NOMO-1 treated with dmso at 0.1 percent for 144 hours (cell line): ENCODE measurements at regions not wholly inside any gene's neighbourhood (a gene's known extent, or its start where the extent isn't known, plus 50 kb on each side); places are given as distances from the start of the nearest gene placed in this dataset.
"Not testable (repeated sequence)": the region's sequence is repeated elsewhere in the genome, so short reads cannot be mapped to it uniquely, and the experiment has no call there.

Experiments used
- DNase-seq: peaks from one replicate; lab custom pipeline; 2025; ENCODE audit not compliant: unreplicated experiment; lab: John Stamatoyannopoulos, UW

DNA sequence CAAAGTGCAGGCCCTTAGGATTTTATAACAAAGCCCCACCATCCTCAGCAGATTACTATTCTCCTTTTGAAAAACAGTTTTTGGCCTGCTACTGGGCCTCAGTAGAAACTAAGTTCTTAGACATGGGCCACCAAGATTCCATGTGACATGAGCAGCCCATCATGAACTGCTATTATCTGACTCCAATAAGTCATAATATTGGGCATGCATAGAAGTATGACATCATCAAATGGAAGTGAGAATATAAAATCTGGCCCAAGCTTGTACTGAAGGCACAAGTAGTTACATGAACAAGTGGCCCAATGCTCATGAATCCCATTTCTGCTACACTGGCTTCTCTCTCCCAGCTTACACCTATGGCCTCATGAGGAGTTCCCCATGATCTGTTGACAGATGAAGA lies 404.8 kb downstream of the EPHA5 start:
- no peak for DNase-seq

DNA sequence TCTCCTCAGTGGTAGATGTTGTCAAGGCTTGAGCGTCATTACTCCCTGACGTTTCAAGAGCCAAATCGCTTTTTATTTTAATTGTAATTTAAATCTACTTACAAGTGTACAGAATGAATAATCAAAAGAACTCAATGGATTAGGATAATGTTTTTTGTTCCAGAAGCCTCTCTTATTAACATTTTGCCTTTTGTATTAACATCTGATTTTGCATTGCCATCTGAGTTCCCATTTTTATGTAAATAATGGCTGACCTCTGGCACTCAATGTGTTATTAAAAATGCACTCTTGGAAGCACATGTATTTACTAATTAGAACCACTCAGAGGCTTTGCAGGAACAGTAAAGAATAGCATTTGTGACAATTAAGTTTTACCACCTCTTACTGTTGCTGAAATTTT lies 411.0 kb downstream of the EPHA5 start:
- no peak for DNase-seq

DNA sequence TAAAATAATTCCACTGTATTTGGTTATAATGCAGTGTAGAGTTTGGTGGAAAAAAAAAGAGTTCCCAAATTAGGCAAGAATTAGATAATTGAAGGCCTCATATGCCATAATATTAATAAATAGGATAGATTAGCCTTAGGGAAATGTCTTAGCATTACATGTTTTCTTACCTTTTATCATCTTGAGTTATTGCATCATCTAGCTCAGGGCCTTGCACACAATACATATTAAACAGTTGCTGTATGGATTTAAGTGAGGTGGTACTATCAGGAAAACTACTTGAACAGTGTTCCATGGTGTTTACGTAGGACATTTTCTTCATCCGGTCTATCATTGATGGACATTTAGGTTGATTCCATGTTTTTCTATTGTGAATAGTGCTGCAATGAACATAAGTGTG lies 419.4 kb downstream of the EPHA5 start:
- DNase-seq = no peak

DNA sequence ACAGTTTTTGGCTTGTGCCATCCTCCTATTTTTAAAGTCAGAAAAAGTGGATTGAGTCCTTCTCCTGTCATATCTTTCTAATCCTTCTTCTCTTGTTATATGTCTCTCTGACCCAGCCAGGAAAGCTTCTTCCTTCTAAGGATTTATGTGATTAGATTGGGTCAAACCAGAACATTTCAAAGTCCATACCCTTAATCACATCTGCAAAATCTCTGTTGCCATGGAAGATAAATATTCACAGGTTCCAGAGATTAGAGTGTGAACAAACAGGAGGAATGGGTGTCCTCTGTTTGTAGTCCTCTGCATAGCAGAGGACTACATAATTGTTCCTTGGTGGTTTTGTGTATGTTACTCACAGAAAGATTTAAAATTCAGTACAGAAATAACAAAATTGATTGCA lies 421.2 kb downstream of the EPHA5 start:
- no peak for DNase-seq

DNA sequence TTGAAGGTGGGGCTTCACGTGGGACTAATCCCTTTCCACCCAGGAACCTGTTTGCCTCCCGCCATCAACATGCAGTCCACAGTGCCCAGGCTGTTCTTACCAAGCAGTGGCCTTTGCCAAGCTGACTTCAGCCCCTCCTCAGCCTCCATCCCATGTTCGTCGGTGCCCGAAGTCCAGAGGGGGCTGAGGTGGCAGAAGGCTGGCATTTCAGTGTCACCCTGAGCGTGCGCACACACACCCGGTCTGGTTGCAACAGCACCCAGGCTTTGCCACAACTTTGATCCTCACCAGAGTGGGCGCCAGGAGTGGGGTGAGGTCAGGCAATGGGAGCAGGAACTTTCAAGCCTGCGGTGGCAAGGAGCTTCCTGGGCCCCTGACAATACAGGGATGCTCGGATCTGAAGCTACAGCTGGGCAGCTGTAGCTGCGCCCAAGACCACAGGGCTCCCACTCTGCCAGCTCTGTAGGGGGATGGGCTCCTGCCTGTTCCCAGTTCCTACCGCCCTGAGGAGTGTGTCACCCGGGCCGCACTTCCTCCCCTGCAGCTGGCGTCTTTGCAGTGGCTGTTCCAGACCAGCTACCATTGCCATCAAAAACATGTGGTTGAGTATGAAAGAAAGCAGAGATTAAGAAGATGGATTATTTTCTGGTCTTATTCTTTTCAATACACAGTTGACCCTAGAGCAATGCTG lies 428.0 kb downstream of the EPHA5 start:
- DNase-seq = no peak

DNA sequence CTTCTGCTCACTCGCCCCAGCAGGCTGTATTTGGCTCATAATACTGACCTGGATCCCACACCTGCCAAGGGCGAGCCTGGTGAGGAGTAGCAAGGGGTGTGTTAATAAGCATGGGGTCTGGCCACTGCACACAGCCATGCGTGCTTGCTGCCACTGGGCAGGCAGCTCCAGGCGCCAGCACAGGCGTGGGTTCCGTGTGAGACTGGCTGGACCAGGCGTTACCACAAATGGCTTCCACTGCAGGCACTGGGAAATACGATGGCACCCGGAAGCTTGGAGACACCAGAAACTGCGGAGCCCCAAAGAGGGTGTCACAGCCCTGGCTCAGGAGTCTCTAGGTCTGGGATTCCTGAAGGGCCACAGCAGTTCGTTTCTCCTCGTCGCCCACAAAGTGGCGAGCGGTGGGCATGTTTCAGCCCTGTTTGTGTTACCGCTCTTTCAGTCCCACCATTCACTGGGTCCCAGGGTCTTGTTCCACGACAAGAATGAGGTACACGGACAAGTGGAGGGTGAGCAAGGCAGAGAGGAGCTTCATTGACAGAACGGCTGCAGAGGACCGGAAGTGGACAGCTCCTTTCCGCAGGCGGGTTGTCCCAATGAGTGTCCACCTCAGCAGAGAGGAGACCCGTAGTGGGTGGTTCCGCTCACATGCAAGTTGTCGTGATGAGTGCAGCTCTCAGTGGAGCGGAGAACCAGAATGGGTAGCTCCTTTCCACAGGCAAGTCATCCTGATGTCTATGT lies 428.9 kb downstream of the EPHA5 start:
- DNase-seq = no peak

DNA sequence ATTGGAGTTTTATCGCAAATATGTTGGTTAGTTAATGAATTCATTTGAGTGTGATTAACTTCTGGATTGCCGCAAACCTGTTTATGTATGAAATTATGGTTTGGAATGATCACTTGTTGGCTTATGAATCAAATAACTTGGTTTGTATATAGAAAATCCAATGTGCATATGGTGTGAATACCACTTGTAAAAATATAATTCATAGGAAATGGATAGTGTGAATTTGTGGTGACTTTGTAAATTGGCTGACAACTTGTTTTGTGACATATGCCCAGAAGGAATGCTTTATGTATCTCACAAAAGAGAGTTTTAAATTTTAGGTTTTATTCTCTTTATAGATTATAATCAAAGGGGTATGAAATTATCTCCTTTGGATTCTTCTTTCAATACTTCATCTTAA lies 436.2 kb downstream of the EPHA5 start:
- no peak for DNase-seq

DNA sequence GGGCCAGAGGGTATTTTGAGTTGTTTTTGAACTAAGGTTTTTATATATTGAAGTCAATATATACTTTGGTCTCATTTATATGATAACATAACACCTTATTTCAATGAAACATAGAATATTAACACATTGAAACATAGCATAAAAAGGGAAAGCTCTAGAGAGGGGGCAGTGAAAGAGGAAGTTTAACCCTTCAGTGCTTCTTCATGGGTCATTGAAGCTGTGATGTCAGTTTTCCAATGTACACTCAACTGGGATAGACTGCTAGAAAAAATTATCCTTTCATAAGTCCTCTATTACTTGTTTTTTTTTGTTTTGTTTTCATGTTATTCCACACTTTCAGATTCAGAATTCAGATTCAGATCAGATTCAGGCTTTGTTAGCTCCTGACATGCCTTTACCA lies 442.7 kb downstream of the EPHA5 start:
- DNase-seq = no peak

DNA sequence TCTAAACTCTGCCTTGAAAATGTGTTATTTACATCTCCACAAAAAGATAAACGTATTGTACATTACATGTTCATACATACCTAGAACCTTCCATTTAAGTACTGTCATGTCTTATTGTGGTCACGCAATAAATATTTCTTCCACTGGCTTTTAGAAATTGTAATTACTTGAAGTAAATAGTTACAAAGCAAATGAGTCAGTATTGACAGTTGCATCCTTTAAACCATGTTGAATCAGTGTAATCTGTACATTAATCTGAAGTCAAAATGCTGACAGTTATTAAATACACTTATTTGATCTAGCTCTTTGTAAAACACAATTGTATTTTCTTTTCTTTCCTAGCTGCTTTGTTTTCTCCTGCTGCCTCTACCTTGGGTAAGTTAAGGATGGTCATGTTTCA lies 446.7 kb downstream of the EPHA5 start:
- DNase-seq = no peak

DNA sequence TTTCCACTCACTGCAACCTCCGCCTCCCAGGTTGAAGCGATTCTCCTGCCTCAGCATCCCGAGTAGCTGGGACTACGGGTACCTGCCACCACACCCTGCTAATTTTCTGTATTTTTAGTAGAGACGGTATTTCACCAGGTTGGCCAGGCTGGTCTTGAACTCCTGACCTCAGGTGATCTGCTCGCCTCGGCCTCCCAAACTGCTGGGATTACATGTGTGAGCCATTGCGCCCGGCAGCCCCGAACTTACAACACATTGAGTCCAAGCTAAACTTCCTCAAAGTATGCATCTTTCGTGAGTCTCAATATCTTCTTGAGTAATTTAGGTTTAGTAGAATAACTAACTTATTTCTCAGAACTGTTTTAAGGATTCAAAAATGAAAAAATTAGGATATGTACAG lies 447.2 kb downstream of the EPHA5 start:
- DNase-seq = not testable (repeated sequence)

DNA sequence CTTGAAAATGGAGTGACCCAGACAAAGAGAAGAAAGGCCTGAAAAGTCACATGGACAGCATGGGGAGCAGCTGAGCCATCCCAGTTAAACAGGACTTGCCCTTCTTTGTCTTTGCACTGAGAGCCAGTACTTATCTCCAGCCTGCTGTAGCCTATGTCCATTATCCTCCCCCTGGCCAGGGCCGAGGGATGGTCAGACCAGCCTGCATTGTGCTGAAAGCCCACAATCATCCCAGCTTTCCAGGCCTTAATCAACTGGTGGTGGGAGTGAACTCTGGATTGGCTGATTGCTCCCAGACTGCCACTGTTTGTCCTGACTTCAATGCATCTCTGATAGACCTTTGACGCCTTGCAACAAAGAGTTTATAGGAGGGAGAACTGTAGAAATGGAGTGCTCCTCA lies 453.1 kb downstream of the EPHA5 start:
- no peak for DNase-seq

DNA sequence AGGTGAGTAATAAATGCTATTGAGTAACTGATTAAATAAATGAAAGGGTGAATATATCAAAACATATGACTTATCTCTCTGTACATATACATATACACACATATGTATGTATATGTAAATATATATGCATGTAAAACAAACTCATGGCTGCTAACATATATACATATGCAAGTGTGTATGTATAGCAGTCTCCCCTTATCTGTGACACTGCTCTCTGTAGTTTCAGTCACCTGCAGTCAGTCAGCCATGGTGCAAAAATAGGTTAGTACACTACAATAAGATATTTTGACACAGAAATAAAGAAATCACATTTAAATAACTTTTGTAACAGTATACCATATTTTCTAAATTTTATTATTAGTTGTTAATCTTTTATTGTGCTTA lies 467.4 kb downstream of the EPHA5 start:
- DNase-seq = no peak

DNA sequence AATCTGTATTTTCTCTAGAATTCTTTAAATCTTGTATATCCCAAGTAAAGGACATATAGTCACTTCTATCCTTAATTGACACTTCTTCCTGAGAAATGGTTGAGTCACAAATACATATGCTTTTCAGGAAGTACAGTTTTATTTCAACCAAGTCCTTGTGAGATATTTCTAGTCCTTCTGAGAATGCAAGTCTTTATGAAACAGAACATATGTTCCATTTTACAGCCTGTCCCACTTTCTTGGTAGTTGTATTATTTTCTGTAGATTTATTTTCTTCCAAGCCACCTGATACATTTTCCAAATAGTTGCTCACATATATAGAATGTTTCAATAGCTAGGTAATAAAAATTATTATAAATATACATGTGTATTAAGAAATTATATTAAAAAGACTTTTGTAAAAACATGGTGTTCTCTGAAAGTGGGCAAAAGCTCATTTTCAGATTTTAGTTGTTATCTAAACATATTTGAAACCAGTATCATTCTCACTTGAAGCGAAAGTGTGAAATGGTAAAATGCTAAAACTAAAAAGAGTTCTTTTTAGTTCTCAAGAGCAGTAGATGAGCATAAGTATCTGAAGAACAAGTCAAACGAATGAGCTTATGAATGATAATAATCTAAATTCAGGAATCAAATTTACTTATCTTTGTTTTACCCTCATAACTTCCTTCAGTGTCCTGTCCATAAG lies 468.0 kb downstream of the EPHA5 start:
- no peak for DNase-seq

DNA sequence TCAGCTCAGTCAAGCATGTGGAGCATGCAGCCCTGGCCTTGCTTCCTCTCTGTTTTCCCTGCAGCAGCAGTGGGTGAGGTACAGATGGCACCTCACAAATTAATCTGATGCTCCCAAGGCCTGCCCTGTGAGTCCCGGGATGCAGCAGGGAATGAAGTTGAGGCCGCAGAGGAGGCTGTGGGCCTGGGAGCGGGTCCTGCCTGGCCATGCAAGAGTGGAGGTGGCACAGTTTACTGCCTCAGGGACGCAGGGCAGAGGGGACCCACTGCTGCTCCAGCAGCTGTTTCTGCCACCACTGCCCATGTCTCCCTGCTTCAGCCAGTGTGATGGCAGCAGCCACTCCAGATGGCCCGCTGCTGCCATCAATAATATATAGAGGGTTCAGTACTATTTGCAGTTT lies 474.6 kb downstream of the EPHA5 start:
- DNase-seq = no peak

DNA sequence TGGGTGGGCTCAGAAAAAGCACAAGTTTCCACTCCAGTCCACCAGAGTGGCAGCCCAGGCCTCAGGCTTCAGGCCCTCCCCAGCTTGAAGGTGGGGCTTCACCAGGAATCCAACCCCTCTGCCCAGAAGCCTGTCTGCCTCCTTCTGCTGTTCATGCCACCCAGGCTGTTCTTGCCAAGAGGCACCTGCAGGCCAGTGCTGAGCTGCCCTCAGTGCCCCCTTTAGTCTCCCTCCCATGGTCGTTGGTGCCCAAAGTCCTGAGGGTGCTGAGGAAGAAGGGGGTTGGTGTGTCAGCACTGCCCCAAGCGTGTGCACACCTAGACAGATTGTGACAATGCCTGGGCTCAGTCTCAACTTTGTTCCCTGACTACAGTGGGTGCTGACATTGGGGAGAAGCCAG lies 475.3 kb downstream of the EPHA5 start:
- DNase-seq = no peak

DNA sequence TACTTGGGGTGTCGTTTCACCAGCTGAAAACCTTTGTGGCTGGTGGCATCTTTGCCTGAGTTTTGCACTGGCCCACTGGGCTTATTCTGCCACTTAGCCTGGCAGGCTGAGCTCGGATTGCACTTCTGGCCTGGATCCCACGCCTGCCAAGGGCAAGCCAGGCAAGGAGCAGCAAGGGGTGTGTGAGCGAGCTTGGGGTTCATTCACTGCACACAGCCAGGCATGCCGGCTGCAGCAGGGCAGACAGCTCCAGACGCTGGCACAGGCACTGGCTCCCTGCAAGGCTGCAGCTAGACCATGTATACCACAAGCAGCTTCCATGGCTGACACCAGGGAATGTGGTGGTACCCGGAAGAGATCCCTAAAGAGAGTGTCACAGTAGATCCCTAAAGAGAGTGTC lies 476.3 kb downstream of the EPHA5 start:
- no peak for DNase-seq

DNA sequence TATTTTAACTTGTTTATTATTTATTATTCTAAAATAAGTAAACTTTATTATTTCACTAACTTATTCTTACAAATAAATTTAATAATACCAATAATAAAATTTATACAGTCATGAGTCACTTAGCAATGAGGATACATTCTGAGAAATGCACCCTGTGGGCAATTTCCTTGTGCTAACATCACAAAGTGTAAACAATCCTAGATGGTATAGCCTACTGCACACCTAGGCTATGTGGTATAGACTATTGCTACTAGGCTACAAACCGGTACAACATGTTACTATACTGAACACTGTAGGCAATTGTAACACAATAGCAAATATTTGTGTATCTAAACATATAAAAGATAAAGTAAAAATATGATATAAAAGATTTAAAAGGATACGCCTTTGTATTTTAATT lies 479.5 kb downstream of the EPHA5 start:
- DNase-seq = no peak

DNA sequence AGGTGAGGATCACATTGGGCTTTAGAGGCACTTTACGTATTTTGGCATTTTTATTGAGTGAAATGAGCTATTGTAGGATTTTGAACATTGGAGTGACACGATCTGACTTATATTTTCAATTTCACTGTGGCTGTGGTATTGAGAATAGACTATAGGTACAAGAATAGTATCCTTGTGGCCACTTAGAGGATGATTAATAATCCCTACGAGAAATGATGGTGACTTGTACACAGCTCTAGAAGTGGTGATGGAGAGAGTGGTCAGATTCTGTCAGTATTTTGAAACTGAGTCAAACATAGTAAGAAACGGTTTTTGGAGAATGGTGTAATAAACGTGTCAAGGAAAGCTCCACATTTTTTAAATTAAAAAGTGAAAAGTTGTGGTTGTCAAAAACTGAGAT lies 494.7 kb downstream of the EPHA5 start:
- no peak for DNase-seq

DNA sequence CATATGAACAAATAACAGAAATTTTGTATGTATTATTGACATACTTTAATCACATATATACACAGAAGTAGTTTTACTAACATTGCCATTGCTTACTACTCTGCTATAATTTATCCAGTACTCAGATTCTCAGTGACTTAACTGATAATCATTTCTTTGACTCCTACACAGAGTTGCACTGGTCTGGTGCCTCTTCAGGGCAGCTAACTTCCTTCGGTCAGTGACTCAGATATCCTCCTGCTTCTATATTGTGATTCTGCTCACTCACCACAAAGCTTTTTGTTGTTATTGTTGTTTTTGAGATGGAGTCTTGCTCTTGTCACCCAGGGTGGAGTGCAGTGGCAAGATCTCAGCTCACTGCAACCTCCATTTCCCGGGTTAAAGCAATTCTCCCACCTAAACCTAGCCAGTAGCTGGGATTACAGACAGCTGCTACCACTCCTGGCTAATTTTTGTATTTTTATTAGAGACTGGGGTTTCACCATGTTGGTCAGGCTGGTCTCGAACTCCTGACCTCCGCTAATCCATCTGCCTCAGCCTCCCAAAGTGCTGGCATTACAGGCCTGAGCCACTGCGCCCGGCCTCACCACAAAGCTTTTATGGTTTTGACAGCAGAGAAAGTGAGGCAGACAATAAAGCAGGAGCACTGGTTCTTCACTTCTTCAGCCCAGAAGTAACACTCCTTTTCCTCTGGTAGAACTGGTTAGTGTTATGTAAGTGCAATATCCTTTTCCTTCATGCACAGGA lies 499.3 kb downstream of the EPHA5 start:
- DNase-seq = no peak

DNA sequence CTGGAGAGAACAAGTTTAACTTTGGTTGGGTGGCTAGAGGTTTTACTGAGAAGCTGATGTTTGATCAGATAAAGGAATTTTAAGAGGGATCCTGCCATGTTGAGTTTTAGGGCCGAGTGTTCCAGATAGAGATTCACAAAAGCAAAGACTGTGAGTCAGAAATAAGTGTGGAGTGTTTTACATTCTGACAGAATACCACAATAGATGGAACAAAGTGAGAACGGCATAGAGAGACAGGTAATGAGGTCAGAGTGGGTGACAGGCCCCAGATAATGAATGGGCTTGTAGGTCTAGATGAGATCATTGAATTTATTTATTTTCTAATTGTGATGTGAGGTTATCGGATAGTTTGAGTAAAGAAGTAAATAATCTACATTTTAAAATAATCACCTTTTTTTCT lies 502.6 kb downstream of the EPHA5 start:
- DNase-seq = no peak

DNA sequence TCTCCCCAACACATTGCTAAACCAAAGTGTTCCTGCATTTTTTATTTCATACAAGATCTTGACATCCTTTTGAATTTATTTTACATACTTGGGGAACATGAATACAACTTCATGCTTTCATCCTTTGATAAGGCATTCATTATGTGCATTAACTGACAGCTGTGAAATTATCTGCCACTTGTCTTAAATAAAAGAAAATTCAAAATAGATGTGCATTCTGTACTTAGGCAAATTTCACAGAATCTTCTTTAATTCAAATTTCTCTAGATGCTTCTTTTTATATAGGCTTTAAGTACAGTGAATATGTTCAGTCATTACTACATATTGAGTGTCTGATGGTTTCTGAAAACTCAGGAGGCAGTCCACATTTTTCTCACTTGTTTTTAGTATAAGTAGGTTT lies 518.1 kb downstream of the EPHA5 start:
- no peak for DNase-seq

DNA sequence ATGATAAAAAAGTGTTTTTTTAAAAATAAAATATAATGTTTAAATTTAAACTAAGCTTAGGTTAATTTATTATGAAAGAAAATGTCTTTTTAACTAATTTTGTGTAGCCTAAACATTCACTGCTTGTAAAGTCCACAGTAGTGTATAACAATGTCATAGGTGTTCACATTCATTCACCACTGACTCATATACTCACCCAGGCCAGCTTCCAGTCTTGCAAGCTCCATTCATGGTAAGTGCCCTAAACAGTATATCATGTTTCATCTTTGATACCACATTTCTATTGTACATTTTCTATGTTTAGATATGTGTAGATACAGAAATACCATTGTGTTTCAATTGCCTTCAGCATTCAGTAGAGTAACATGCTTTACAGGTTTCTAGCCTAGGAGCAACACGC lies 530.3 kb downstream of the EPHA5 start:
- DNase-seq = no peak
